Breast epithelium (tissue), 3 donors: ENCODE measurements at regions not wholly inside any gene's neighbourhood (a gene's known extent, or its start where the extent isn't known, plus 50 kb on each side); places are given as distances from the start of the nearest gene placed in this dataset.

Source experiments
- POLR2AphosphoS5 ChIP-seq, 3 donors: sonication (generic); formaldehyde crosslinking; IDR thresholded peaks; one replicate each; pipeline ENCODE4 v1.6.1; 2017; ENCODE audit warnings: antibody characterized with exemption in 3 of 3
- TF ChIP-seq, protein P1 (sequence below), 3 donors: fragments of 450-650 bp; IDR thresholded peaks; one replicate each; pipeline ENCODE4 v1.5.1; 2016 to 2017; ENCODE audit warnings: antibody characterized with exemption in 3 of 3, mild to moderate bottlenecking in 3 of 3, moderate library complexity in 3 of 3

DNA sequence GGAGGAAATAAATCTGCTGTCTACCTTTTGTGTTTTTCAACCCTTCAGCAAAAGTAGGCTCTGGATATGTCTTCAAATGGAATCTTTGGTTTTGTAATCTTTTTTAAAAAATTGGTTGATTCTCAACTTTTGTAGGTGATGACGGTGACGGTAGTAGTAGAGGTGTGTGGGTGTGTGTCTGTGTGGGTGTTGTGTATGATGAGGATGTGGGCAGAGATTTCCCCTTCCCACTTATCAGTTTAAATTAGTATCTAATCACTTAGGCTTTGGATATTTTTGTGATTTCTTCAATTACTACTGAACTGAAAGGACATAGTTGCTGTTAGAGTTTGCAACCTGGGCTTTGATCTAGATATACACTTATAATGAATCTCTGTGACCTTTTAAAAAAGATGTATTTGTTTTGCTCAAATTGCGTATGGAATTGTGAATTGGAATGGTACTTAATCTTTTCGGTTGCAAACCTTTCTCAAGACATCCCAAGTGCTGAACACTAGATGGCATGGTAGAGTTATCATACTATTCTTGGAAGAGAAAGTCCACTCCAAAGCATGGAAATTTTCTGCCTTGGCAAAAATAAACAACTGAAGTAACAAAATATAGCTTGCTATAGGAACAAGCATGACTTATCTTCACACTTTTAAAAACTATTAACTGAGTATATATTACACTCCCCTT is 51.9 kb upstream of the A1CF start:
- TF ChIP-seq, protein P1, sequence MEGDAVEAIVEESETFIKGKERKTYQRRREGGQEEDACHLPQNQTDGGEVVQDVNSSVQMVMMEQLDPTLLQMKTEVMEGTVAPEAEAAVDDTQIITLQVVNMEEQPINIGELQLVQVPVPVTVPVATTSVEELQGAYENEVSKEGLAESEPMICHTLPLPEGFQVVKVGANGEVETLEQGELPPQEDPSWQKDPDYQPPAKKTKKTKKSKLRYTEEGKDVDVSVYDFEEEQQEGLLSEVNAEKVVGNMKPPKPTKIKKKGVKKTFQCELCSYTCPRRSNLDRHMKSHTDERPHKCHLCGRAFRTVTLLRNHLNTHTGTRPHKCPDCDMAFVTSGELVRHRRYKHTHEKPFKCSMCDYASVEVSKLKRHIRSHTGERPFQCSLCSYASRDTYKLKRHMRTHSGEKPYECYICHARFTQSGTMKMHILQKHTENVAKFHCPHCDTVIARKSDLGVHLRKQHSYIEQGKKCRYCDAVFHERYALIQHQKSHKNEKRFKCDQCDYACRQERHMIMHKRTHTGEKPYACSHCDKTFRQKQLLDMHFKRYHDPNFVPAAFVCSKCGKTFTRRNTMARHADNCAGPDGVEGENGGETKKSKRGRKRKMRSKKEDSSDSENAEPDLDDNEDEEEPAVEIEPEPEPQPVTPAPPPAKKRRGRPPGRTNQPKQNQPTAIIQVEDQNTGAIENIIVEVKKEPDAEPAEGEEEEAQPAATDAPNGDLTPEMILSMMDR (IDR thresholded peaks at IDR 0.05) = no peak
- TF ChIP-seq POLR2AphosphoS5 (IDR thresholded peaks at IDR 0.05) = no peak
